ENCODE measurements at regions not wholly inside any gene's neighbourhood (a gene's known extent, or its start where the extent isn't known, plus 50 kb on each side); places are given as distances from the start of the nearest gene placed in this dataset.

DNA sequence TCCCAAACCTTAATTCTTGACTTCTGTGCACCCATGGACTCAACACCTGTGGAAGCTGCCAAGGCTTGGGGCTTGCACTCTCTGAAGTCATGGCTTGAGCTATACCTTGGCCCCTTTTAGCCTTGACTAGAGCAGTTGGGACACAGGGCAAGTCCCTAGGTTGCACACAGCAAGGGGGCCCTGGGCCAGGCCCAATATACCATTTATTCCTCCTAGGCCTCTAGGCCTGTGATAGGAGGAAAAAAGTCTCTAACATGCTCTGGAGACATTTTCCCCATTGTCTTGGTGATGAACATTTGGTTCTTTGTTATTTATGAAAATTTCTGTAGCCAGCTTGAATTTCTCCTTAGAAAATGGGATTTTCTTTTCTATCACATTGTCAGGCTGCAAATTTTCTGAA lies 186.1 kb downstream of the SEMA6D start:
- TF ChIP-seq, protein P1, sequence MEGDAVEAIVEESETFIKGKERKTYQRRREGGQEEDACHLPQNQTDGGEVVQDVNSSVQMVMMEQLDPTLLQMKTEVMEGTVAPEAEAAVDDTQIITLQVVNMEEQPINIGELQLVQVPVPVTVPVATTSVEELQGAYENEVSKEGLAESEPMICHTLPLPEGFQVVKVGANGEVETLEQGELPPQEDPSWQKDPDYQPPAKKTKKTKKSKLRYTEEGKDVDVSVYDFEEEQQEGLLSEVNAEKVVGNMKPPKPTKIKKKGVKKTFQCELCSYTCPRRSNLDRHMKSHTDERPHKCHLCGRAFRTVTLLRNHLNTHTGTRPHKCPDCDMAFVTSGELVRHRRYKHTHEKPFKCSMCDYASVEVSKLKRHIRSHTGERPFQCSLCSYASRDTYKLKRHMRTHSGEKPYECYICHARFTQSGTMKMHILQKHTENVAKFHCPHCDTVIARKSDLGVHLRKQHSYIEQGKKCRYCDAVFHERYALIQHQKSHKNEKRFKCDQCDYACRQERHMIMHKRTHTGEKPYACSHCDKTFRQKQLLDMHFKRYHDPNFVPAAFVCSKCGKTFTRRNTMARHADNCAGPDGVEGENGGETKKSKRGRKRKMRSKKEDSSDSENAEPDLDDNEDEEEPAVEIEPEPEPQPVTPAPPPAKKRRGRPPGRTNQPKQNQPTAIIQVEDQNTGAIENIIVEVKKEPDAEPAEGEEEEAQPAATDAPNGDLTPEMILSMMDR (IDR thresholded peaks at IDR 0.05) = no peak
- no peak for TF ChIP-seq POLR2A (IDR thresholded peaks at IDR 0.05)
